ENCODE measurements at regions not wholly inside any gene's neighbourhood (a gene's known extent, or its start where the extent isn't known, plus 50 kb on each side); places are given as distances from the start of the nearest gene placed in this dataset.
"Not testable (repeated sequence)": the region's sequence is repeated elsewhere in the genome, so short reads cannot be mapped to it uniquely, and the experiment has no call there.

GRCh38 chr12:60760965-60761364, 1165.1 kb downstream of the SLC16A7 start:
- TF ChIP-seq, protein P1, sequence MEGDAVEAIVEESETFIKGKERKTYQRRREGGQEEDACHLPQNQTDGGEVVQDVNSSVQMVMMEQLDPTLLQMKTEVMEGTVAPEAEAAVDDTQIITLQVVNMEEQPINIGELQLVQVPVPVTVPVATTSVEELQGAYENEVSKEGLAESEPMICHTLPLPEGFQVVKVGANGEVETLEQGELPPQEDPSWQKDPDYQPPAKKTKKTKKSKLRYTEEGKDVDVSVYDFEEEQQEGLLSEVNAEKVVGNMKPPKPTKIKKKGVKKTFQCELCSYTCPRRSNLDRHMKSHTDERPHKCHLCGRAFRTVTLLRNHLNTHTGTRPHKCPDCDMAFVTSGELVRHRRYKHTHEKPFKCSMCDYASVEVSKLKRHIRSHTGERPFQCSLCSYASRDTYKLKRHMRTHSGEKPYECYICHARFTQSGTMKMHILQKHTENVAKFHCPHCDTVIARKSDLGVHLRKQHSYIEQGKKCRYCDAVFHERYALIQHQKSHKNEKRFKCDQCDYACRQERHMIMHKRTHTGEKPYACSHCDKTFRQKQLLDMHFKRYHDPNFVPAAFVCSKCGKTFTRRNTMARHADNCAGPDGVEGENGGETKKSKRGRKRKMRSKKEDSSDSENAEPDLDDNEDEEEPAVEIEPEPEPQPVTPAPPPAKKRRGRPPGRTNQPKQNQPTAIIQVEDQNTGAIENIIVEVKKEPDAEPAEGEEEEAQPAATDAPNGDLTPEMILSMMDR (IDR thresholded peaks at IDR 0.05), result no peak
- Histone ChIP-seq H3K36me3 (no peaks in the 10 kb centered on the region), H3K9me3 (no peaks in the 10 kb centered on the region), H3K4me1 (ENCODE audit: control insufficient read depth in 1 of 2, insufficient read depth in 1 of 2, low read depth in 1 of 2, low read length in 1 of 2) (no peaks in the 10 kb centered on the region), H3K4me3 (ENCODE audit: low read depth in 1 of 2, low read length in 1 of 2) (no peak overlapping the region), H3K27ac (no peak overlapping the region), H3K27me3 (no peaks in the 10 kb centered on the region)

DNA sequence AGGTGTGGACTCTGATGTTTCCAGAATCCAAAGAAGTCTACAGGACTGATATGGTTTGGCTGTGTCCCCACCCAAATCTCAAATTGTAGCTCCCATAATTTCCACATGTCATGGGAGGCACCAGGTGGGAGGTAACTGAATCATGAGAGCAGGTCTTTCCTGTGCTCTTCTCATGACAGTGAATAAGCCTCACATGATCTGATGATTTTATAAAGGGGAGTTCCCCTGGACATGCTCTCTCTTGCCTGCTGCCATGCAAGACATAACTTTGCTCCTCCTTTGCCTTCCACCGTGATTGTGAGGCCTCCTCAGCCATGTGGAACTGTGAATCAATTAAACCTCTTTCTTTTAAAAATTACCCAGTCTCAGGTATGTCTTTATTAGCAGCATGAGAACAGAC, 1205.3 kb downstream of the SLC16A7 start:
- not testable (repeated sequence) for H3K27ac ChIP-seq; H3K27me3 ChIP-seq; H3K9me3 ChIP-seq; H3K4me3 ChIP-seq (ENCODE audit: low read depth in 1 of 2, low read length in 1 of 2); H3K4me1 ChIP-seq (ENCODE audit: control insufficient read depth in 1 of 2, insufficient read depth in 1 of 2, low read depth in 1 of 2, low read length in 1 of 2); H3K36me3 ChIP-seq

DNA sequence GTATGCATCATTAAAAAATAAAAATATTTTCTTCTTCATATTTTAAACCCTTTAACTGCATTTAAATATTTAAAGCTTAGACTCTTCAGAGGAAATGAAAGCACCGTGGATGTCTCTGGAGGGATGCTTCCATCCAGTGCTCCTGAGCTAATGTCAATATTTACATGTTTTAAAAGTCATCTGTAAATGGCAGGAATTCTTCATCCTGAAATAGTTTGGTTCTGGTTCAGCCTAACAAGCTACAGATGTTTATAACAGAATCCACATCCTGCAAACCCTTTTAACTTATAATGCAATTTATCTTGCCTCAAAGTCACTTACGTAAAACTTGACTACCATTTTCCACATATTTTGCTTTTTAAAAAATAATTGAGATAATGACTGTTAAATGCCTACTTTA, 1207.3 kb downstream of the SLC16A7 start:
- TF ChIP-seq, protein P1 (IDR thresholded peaks at IDR 0.05), result no peak
- no peaks in the 10 kb centered on the region for H3K27me3 ChIP-seq
- no peak overlapping the region for H3K27ac ChIP-seq
- H3K4me3 ChIP-seq (ENCODE audit: low read depth in 1 of 2, low read length in 1 of 2), result no peak overlapping the region
- no peaks in the 10 kb centered on the region for H3K4me1 ChIP-seq (ENCODE audit: control insufficient read depth in 1 of 2, insufficient read depth in 1 of 2, low read depth in 1 of 2, low read length in 1 of 2)
- no peaks in the 10 kb centered on the region for H3K36me3 ChIP-seq
- no peaks in the 10 kb centered on the region for H3K9me3 ChIP-seq

GRCh38 chr12:60805364-60805763, 1209.5 kb downstream of the SLC16A7 start:
- Histone ChIP-seq H3K36me3 (no peaks in the 10 kb centered on the region), H3K27ac (no peak overlapping the region)
- TF ChIP-seq, protein P1 (IDR thresholded peaks at IDR 0.05), result no peak

GRCh38 chr12:60819794-60820193, 1224.0 kb downstream of the SLC16A7 start:
- no peaks in the 10 kb centered on the region for H3K9me3 ChIP-seq
- TF ChIP-seq, protein P1 (IDR thresholded peaks at IDR 0.05), result no peak
- no peaks in the 10 kb centered on the region for H3K36me3 ChIP-seq
- no peaks in the 10 kb centered on the region for H3K27me3 ChIP-seq
- H3K4me3 ChIP-seq (ENCODE audit: low read depth in 1 of 2, low read length in 1 of 2), result no peak overlapping the region
- no peak overlapping the region for H3K27ac ChIP-seq
- no peaks in the 10 kb centered on the region for H3K4me1 ChIP-seq (ENCODE audit: control insufficient read depth in 1 of 2, insufficient read depth in 1 of 2, low read depth in 1 of 2, low read length in 1 of 2)

More at GRCh38 chr12:60805364-60805763, 1209.5 kb downstream of the SLC16A7 start:
- H3K27me3 ChIP-seq, result no peaks in the 10 kb centered on the region
- H3K4me3 ChIP-seq (ENCODE audit: low read depth in 1 of 2, low read length in 1 of 2), result no peak overlapping the region
- H3K4me1 ChIP-seq (ENCODE audit: control insufficient read depth in 1 of 2, insufficient read depth in 1 of 2, low read depth in 1 of 2, low read length in 1 of 2), result no peaks in the 10 kb centered on the region
- no peaks in the 10 kb centered on the region for H3K9me3 ChIP-seq

DNA sequence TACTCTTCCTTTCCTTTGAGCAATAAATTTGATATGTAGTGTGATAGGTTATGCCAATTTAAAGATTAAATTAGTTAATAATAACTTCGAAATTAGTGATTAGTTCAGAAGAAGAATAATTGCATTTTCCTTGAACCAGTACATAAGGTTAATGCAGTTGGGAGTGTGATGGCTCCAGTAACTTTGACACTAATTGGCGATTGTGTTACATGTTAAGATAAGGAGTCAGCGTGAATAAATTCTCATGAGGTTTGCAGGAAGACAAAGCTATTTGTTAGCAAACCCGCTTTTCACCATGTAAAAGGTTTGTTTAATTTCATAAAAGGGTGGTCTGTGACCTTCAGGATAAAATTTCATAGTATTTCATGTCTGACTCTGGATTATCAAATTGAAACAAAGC, 1226.8 kb downstream of the SLC16A7 start:
- Histone ChIP-seq H3K36me3 (no peaks in the 10 kb centered on the region), H3K9me3 (no peaks in the 10 kb centered on the region), H3K27ac (no peak overlapping the region), H3K4me1 (ENCODE audit: control insufficient read depth in 1 of 2, insufficient read depth in 1 of 2, low read depth in 1 of 2, low read length in 1 of 2) (no peaks in the 10 kb centered on the region), H3K27me3 (no peaks in the 10 kb centered on the region), H3K4me3 (ENCODE audit: low read depth in 1 of 2, low read length in 1 of 2) (no peak overlapping the region)
- TF ChIP-seq, protein P1 (IDR thresholded peaks at IDR 0.05), result no peak

Measured in neutrophil (primary cell).